WTC11 (cell line): ENCODE measurements at regions not wholly inside any gene's neighbourhood (a gene's known extent, or its start where the extent isn't known, plus 50 kb on each side); places are given as distances from the start of the nearest gene placed in this dataset.

Experiments
- ATAC-seq: fragments of 200-7000 bp; cut with Tn5 transposase; 2 replicates; pipeline ENCODE4 v1.10.0; 2021; ENCODE audit warnings: mild to moderate bottlenecking, moderate library complexity
- CTCF ChIA-PET: fragments of 300-600 bp; sonication (Branson Sonifier 250); formaldehyde crosslinking; loops from one replicate; lab custom pipeline; 2021; ENCODE audit warnings: antibody characterized with exemption; lab: Charles Lee
- POLR2A ChIA-PET: fragments of 350-600 bp; sonication (Branson Sonifier 250); formaldehyde crosslinking; loops from one replicate; lab custom pipeline; 2021; ENCODE audit warnings: antibody characterized with exemption; lab: Charles Lee
- DNase-seq: peaks from one replicate; pipeline ENCODE4 v3.0.0; 2021; ENCODE audit warnings: low spot score
- H3K27ac Mint-ChIP-seq: 2 replicates; pipeline ENCODE4 v1.8.0; 2021; ENCODE audit warnings: mixed read lengths
- H3K27me3 Mint-ChIP-seq: 2 replicates; pipeline ENCODE4 v1.8.0; 2021; ENCODE audit warnings: low read depth, mild to moderate bottlenecking, moderate library complexity, mixed read lengths
- H3K36me3 Mint-ChIP-seq: 2 replicates; pipeline ENCODE4 v1.8.0; 2021; ENCODE audit warnings: mixed read lengths
- H3K4me1 Mint-ChIP-seq: 2 replicates; pipeline ENCODE4 v1.8.0; 2022; ENCODE audit warnings: mixed read lengths
- H3K4me3 Mint-ChIP-seq: 2 replicates; pipeline ENCODE4 v1.8.0; 2021; ENCODE audit warnings: mild to moderate bottlenecking, moderate library complexity, mixed read lengths
- H3K9me3 Mint-ChIP-seq: 2 replicates; pipeline ENCODE4 v1.8.0; 2021; ENCODE audit warnings: mixed read lengths
- CBFB ChIP-seq: sonication (generic); formaldehyde crosslinking; IDR thresholded peaks from 2 replicates; pipeline ENCODE4 v1.8.1; 2022; ENCODE audit warnings: mild to moderate bottlenecking, low read depth, missing genetic modification reagents
- ELF4 ChIP-seq: sonication (generic); formaldehyde crosslinking; IDR thresholded peaks from 2 replicates; pipeline ENCODE4 v1.8.1; 2022; ENCODE audit warnings: low read depth, mild to moderate bottlenecking, moderate library complexity, missing genetic modification reagents
- EMX1 ChIP-seq: fragments of 250-450 bp; sonication (Bioruptor Pico); IDR thresholded peaks from 2 replicates; pipeline ENCODE4 v1.8.0; 2021; ENCODE audit warnings: mild to moderate bottlenecking
- ESRRA ChIP-seq: sonication (generic); formaldehyde crosslinking; IDR thresholded peaks from 2 replicates; pipeline ENCODE4 v1.8.1; 2022; ENCODE audit warnings: mild to moderate bottlenecking, missing genetic modification reagents, borderline replicate concordance
- KAT7 ChIP-seq: sonication (generic); formaldehyde crosslinking; IDR thresholded peaks from 2 replicates; pipeline ENCODE4 v1.8.1; 2023; ENCODE audit warnings: missing genetic modification reagents, mild to moderate bottlenecking, borderline replicate concordance
- NFE2L1 ChIP-seq: sonication (generic); formaldehyde crosslinking; IDR thresholded peaks from 2 replicates; pipeline ENCODE4 v1.8.1; 2023; ENCODE audit warnings: missing genetic modification reagents
- NR2C2 ChIP-seq: sonication (generic); formaldehyde crosslinking; IDR thresholded peaks from 2 replicates; pipeline ENCODE4 v1.8.0; 2022; ENCODE audit warnings: mild to moderate bottlenecking, missing genetic modification reagents
- STAT6 ChIP-seq: sonication (generic); formaldehyde crosslinking; conservative IDR thresholded peaks from 2 replicates; pipeline ENCODE4 v1.8.1; 2023; ENCODE audit warnings: mild to moderate bottlenecking, low read depth, missing genetic modification reagents, moderate library complexity
- TP53 ChIP-seq: sonication (generic); formaldehyde crosslinking; IDR thresholded peaks from 2 replicates; pipeline ENCODE4 v1.8.1; 2023; ENCODE audit warnings: mild to moderate bottlenecking, missing genetic modification reagents
- ZBTB43 ChIP-seq: sonication (generic); formaldehyde crosslinking; IDR thresholded peaks from 2 replicates; pipeline ENCODE4 v1.8.1; 2023; ENCODE audit warnings: mild to moderate bottlenecking, missing genetic modification reagents
- ZNF121 ChIP-seq: sonication (generic); formaldehyde crosslinking; IDR thresholded peaks from 2 replicates; pipeline ENCODE4 v1.8.0; 2023; ENCODE audit warnings: missing genetic modification reagents
- ZNF138 ChIP-seq: sonication (generic); formaldehyde crosslinking; conservative IDR thresholded peaks from 2 replicates; pipeline ENCODE4 v1.8.1; 2022; ENCODE audit warnings: mild to moderate bottlenecking, moderate library complexity, missing genetic modification reagents
- ZNF263 ChIP-seq: sonication (generic); formaldehyde crosslinking; IDR thresholded peaks from 2 replicates; pipeline ENCODE4 v1.8.1; 2022; ENCODE audit warnings: low read depth, mild to moderate bottlenecking, moderate library complexity, missing genetic modification reagents
- ZNF317 ChIP-seq: sonication (generic); formaldehyde crosslinking; IDR thresholded peaks from 2 replicates; pipeline ENCODE4 v1.8.1; 2023; ENCODE audit warnings: low read depth, mild to moderate bottlenecking, moderate library complexity, missing genetic modification reagents, borderline replicate concordance
- ZNF423 ChIP-seq: fragments of 250-450 bp; sonication (Bioruptor Pico); IDR thresholded peaks from 2 replicates; pipeline ENCODE4 v2.1.2; 2022; ENCODE audit warnings: mild to moderate bottlenecking, moderate library complexity
- ZNF671 ChIP-seq: fragments of 250-450 bp; sonication (Bioruptor Pico); IDR thresholded peaks from 2 replicates; pipeline ENCODE4 v1.8.0; 2021; ENCODE audit warnings: mild to moderate bottlenecking
- TF ChIP-seq, protein P1 (sequence below): fragments of 250-450 bp; sonication (Bioruptor Pico); IDR thresholded peaks from 2 replicates; pipeline ENCODE4 v1.9.0; 2021; ENCODE audit warnings: moderate library complexity, mild to moderate bottlenecking, inconsistent platforms, borderline replicate concordance
- TF ChIP-seq, protein P2 (sequence below): sonication (generic); formaldehyde crosslinking; IDR thresholded peaks from 2 replicates; pipeline ENCODE4 v1.8.0; 2023; ENCODE audit warnings: missing genetic modification reagents
- TF ChIP-seq, protein P3 (sequence below): fragments of 250-450 bp; sonication (Bioruptor Pico); IDR thresholded peaks from 2 replicates; pipeline ENCODE4 v1.9.0; 2021; ENCODE audit warnings: mild to moderate bottlenecking
- TF ChIP-seq, protein P4 (sequence below): sonication (generic); formaldehyde crosslinking; IDR thresholded peaks from 2 replicates; pipeline ENCODE4 v1.8.0; 2023; ENCODE audit warnings: missing genetic modification reagents, mild to moderate bottlenecking, borderline replicate concordance

DNA sequence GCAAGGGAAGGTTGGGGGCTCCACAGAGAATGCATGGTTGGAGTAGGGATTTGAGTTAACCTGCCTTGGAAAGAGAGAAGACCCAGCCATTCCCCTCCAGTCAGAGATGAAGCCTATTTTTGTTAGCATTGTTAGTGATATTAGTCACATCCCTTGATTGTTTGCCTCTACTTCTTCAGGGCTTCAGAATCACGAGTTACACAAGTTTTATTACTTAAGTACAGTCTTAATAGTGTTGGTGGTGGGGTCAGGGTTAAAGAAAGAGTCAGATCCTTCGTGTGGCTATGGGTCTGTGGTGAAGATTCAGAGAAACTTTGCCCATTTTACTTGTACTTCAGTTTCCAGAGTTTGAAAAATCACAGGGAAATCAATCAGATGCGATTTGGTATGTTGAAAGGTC lies 363.1 kb downstream of the LRIG3 start:
- Mint-ChIP-seq H3K27ac (no peak overlapping the region), H3K9me3 (0 out of 2 replicates have a peak, but pooled peaks cover 4% of the 10 kb centered on the region), H3K4me1 (no peaks in the 10 kb centered on the region), H3K36me3 (no peaks in the 10 kb centered on the region), H3K27me3 (no peaks in the 10 kb centered on the region; the same call in 1 of the 2 replicates), H3K4me3 (no peak overlapping the region)
- TF ChIP-seq ZBTB43, result no peak
- TF ChIP-seq, protein P1, sequence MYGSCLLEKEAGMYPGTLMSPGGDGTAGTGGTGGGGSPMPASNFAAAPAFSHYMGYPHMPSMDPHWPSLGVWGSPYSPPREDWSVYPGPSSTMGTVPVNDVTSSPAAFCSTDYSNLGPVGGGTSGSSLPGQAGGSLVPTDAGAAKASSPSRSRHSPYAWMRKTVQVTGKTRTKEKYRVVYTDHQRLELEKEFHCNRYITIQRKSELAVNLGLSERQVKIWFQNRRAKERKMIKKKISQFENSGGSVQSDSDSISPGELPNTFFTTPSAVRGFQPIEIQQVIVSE (CRISPR knock-in tag), result no peak
- TF ChIP-seq NFE2L1 (CRISPR knock-in tag), result no peak
- TF ChIP-seq, protein P2, sequence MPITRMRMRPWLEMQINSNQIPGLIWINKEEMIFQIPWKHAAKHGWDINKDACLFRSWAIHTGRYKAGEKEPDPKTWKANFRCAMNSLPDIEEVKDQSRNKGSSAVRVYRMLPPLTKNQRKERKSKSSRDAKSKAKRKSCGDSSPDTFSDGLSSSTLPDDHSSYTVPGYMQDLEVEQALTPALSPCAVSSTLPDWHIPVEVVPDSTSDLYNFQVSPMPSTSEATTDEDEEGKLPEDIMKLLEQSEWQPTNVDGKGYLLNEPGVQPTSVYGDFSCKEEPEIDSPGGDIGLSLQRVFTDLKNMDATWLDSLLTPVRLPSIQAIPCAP (CRISPR knock-in tag), result no peak
- no peak for TF ChIP-seq EMX1 (CRISPR knock-in tag)
- TF ChIP-seq CBFB (CRISPR knock-in tag), result no peak
- no peak for TF ChIP-seq ELF4 (CRISPR knock-in tag)
- no peak for TF ChIP-seq ZNF121 (CRISPR knock-in tag)
- TF ChIP-seq STAT6 (CRISPR knock-in tag), result no peak
- no peak for TF ChIP-seq ZNF423
- TF ChIP-seq KAT7, result no peak
- TF ChIP-seq, protein P3, sequence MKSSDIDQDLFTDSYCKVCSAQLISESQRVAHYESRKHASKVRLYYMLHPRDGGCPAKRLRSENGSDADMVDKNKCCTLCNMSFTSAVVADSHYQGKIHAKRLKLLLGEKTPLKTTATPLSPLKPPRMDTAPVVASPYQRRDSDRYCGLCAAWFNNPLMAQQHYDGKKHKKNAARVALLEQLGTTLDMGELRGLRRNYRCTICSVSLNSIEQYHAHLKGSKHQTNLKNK, result no peak
- TF ChIP-seq, protein P4, sequence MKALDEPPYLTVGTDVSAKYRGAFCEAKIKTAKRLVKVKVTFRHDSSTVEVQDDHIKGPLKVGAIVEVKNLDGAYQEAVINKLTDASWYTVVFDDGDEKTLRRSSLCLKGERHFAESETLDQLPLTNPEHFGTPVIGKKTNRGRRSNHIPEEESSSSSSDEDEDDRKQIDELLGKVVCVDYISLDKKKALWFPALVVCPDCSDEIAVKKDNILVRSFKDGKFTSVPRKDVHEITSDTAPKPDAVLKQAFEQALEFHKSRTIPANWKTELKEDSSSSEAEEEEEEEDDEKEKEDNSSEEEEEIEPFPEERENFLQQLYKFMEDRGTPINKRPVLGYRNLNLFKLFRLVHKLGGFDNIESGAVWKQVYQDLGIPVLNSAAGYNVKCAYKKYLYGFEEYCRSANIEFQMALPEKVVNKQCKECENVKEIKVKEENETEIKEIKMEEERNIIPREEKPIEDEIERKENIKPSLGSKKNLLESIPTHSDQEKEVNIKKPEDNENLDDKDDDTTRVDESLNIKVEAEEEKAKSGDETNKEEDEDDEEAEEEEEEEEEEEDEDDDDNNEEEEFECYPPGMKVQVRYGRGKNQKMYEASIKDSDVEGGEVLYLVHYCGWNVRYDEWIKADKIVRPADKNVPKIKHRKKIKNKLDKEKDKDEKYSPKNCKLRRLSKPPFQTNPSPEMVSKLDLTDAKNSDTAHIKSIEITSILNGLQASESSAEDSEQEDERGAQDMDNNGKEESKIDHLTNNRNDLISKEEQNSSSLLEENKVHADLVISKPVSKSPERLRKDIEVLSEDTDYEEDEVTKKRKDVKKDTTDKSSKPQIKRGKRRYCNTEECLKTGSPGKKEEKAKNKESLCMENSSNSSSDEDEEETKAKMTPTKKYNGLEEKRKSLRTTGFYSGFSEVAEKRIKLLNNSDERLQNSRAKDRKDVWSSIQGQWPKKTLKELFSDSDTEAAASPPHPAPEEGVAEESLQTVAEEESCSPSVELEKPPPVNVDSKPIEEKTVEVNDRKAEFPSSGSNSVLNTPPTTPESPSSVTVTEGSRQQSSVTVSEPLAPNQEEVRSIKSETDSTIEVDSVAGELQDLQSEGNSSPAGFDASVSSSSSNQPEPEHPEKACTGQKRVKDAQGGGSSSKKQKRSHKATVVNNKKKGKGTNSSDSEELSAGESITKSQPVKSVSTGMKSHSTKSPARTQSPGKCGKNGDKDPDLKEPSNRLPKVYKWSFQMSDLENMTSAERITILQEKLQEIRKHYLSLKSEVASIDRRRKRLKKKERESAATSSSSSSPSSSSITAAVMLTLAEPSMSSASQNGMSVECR (CRISPR knock-in tag), result no peak
- no peak for TF ChIP-seq ESRRA (CRISPR knock-in tag)
- ChIA-PET CTCF (no interaction called here), POLR2A (no interaction called here)
- ATAC-seq (no peak), DNase-seq (no peak)

DNA sequence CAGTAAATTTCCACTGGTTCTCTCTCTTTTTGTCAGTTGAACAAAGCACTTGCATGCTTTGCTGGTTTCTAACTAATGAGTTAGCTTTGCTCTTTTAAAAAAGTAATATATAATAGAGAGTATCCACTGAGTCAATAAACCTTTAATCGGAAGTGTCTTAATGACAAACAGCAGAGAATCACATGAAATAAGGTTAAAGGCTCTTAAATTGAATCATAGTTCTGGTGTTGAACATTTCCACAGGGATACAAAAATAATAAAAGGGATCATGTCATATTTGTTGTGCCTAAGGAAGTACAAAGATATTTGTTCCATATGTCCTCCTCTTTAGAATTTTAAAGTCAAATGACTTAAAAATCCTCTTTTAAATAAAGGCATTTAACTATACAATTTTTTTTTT lies 362.6 kb downstream of the LRIG3 start:
- TF ChIP-seq EMX1 (CRISPR knock-in tag), result no peak
- TF ChIP-seq TP53 (CRISPR knock-in tag), result no peak
- no peak for TF ChIP-seq ZNF138 (CRISPR knock-in tag)
- TF ChIP-seq ZNF263 (CRISPR knock-in tag), result no peak
- TF ChIP-seq ZNF317, result no peak
- no peak for TF ChIP-seq ZNF671 (CRISPR knock-in tag)
- TF ChIP-seq CBFB (CRISPR knock-in tag), result no peak
- TF ChIP-seq NR2C2, result no peak
- POLR2A ChIA-PET, result no interaction called here
- DNase-seq (no peak), ATAC-seq (no peak)
- H3K36me3 Mint-ChIP-seq, result no peaks in the 10 kb centered on the region
- H3K4me3 Mint-ChIP-seq, result no peak overlapping the region
- no peak overlapping the region for H3K27ac Mint-ChIP-seq
- 0 out of 2 replicates have a peak, but pooled peaks cover 4% of the 10 kb centered on the region for H3K9me3 Mint-ChIP-seq
- no peaks in the 10 kb centered on the region; the same call in 1 of the 2 replicates for H3K27me3 Mint-ChIP-seq
- H3K4me1 Mint-ChIP-seq, result no peaks in the 10 kb centered on the region
- CTCF ChIA-PET, result no interaction called here
